Keratinocyte (primary cell): ENCODE measurements at regions not wholly inside any gene's neighbourhood (a gene's known extent, or its start where the extent isn't known, plus 50 kb on each side); places are given as distances from the start of the nearest gene placed in this dataset.

ENCODE experiments used
- EZH2 ChIP-seq: IDR thresholded peaks from one replicate; pipeline ENCODE4 v1.6.1; 2012; ENCODE audit warnings: inconsistent platforms, mild to moderate bottlenecking, low read length, moderate library complexity
- TF ChIP-seq, protein P1 (sequence below), 3 experiments: IDR thresholded peaks in 1 of 3; conservative IDR thresholded peaks in 1 of 3; optimal IDR thresholded peaks in 1 of 3; 2 replicates in 2 of 3; 3 replicates in 1 of 3; pipeline versions ENCODE3 to v1.5.1; 2011; ENCODE audit warnings: low read length in 3 of 3, mild to moderate bottlenecking in 3 of 3, moderate library complexity in 2 of 3, control low read depth in 1 of 3, inconsistent platforms in 1 of 3; ENCODE audit not compliant: insufficient read depth in 2 of 3; ENCODE audit errors: extremely low read depth in 1 of 3

- TF ChIP-seq, protein P1, sequence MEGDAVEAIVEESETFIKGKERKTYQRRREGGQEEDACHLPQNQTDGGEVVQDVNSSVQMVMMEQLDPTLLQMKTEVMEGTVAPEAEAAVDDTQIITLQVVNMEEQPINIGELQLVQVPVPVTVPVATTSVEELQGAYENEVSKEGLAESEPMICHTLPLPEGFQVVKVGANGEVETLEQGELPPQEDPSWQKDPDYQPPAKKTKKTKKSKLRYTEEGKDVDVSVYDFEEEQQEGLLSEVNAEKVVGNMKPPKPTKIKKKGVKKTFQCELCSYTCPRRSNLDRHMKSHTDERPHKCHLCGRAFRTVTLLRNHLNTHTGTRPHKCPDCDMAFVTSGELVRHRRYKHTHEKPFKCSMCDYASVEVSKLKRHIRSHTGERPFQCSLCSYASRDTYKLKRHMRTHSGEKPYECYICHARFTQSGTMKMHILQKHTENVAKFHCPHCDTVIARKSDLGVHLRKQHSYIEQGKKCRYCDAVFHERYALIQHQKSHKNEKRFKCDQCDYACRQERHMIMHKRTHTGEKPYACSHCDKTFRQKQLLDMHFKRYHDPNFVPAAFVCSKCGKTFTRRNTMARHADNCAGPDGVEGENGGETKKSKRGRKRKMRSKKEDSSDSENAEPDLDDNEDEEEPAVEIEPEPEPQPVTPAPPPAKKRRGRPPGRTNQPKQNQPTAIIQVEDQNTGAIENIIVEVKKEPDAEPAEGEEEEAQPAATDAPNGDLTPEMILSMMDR (optimal IDR thresholded peaks at IDR 0.05 in 1 of 3, IDR thresholded peaks at IDR 0.05 in 1 of 3, conservative IDR thresholded peaks at IDR 0.05 in 1 of 3; ENCODE audit: extremely low read depth in 1 of 3, insufficient read depth in 2 of 3, low read length in 3 of 3): no peak
- TF ChIP-seq EZH2: no peak
Measured at GRCh38 chr3:20422391-20422790, 236.4 kb upstream of the SGO1 start.
